Fibroblast of lung (primary cell): ENCODE measurements at regions not wholly inside any gene's neighbourhood (a gene's known extent, or its start where the extent isn't known, plus 50 kb on each side); places are given as distances from the start of the nearest gene placed in this dataset.

Experiments
- DNase-seq, 2 donors: peaks; one replicate each; pipeline versions ENCODE4 v3.0.0 to v3.0.0-alpha.2; 2010; ENCODE audit warnings: low read depth in 2 of 2
- H2AFZ ChIP-seq: 2 replicates; pipeline ENCODE4 v1.5.1; 2012; ENCODE audit warnings: low read length, control low read depth, inconsistent platforms
- H3K27ac ChIP-seq: 2 replicates; pipeline ENCODE4 v1.5.1; 2011; ENCODE audit warnings: low read length, control low read depth; ENCODE audit not compliant: insufficient read depth
- H3K27me3 ChIP-seq: 2 replicates; pipeline ENCODE4 v1.5.1; 2011; ENCODE audit warnings: mild to moderate bottlenecking, low read length; ENCODE audit not compliant: control insufficient read depth, insufficient read depth
- H3K36me3 ChIP-seq: 2 replicates; pipeline ENCODE4 v1.5.1; 2011; ENCODE audit warnings: low read length; ENCODE audit not compliant: control insufficient read depth, insufficient read depth
- H3K4me1 ChIP-seq: 2 replicates; pipeline ENCODE4 v1.5.1; 2011; ENCODE audit warnings: low read length; ENCODE audit not compliant: control insufficient read depth, insufficient read depth; ENCODE audit errors: extremely low read depth
- H3K4me2 ChIP-seq: 2 replicates; pipeline ENCODE4 v1.5.1; 2011; ENCODE audit warnings: low read length, control low read depth; ENCODE audit not compliant: insufficient read depth; ENCODE audit errors: extremely low read depth
- H3K4me3 ChIP-seq, 4 experiments: fragments of 200-600 bp in 1 of 4; sonication (generic) in 1 of 4; replicated peaks in 1 of 4; 2 replicates each; pipeline ENCODE4 v1.5.1; 2011 to 2016; ENCODE audit warnings: low read length in 4 of 4, low read depth in 3 of 4, mild to moderate bottlenecking in 3 of 4, control low read depth in 2 of 4, inconsistent platforms in 1 of 4, mixed read lengths in 1 of 4; ENCODE audit not compliant: insufficient read depth in 1 of 4; ENCODE audit errors: control extremely low read depth in 1 of 4
- H3K79me2 ChIP-seq: 2 replicates; pipeline ENCODE4 v1.5.1; 2012; ENCODE audit warnings: mild to moderate bottlenecking, low read length, inconsistent platforms; ENCODE audit not compliant: control insufficient read depth, insufficient read depth
- H3K9ac ChIP-seq: 2 replicates; pipeline ENCODE4 v1.5.1; 2011; ENCODE audit warnings: mild to moderate bottlenecking, low read length, control low read depth; ENCODE audit not compliant: insufficient read depth
- H3K9me3 ChIP-seq: 2 replicates; pipeline ENCODE4 v1.5.1; 2012; ENCODE audit warnings: low read depth, low read length; ENCODE audit not compliant: control insufficient read depth, insufficient read depth
- H4K20me1 ChIP-seq: 2 replicates; pipeline ENCODE4 v1.5.1; 2011; ENCODE audit warnings: low read length; ENCODE audit not compliant: control insufficient read depth, insufficient read depth; ENCODE audit errors: extremely low read depth
- EZH2 ChIP-seq: IDR thresholded peaks from 2 replicates; pipeline ENCODE4 v1.5.1; 2012; ENCODE audit warnings: low read length, control low read depth, mild to moderate bottlenecking; ENCODE audit errors: missing control alignments
- TF ChIP-seq, protein P1 (sequence below), 2 donors: IDR thresholded peaks in 1 of 2; conservative IDR thresholded peaks in 1 of 2; 1 replicate in 1 of 2; 2 replicates in 1 of 2; pipeline ENCODE4 v1.5.1; 2011 to 2012; ENCODE audit warnings: low read length in 2 of 2, control low read depth in 1 of 2, inconsistent platforms in 1 of 2, low read depth in 1 of 2, mild to moderate bottlenecking in 1 of 2

DNA sequence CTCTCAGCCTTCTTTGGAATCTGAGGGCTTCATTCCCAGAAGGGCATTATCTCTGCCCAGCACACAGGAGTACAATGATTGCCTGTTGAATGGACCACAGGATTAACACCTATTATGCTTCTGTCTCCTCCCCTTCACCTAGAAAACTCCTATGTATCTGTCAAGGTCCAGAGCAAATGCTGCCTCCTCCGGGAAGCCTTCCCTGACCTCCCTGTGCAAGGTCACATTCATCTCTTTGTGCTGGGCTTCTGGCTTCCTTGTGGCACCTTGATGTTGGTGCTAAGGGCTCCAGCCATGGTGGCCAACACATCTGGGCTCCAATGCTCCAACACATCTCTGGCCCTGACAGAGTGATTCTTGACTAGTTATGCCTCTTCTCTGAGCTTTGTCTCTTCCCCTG, 49.9 kb upstream of the ATP2B2 start:
- Histone ChIP-seq H3K27me3 (no peaks in the 10 kb centered on the region), H3K4me3 (no peak overlapping the region), H3K27ac (no peak overlapping the region), H2AFZ (no peak overlapping the region), H3K36me3 (no peaks in the 10 kb centered on the region), H4K20me1 (no peaks in the 10 kb centered on the region), H3K9ac (no peak overlapping the region), H3K79me2 (no peaks in the 10 kb centered on the region), H3K9me3 (no peaks in the 10 kb centered on the region), H3K4me2 (no peak overlapping the region), H3K4me1 (no peaks in the 10 kb centered on the region)
- no peak for DNase-seq
- TF ChIP-seq, protein P1, sequence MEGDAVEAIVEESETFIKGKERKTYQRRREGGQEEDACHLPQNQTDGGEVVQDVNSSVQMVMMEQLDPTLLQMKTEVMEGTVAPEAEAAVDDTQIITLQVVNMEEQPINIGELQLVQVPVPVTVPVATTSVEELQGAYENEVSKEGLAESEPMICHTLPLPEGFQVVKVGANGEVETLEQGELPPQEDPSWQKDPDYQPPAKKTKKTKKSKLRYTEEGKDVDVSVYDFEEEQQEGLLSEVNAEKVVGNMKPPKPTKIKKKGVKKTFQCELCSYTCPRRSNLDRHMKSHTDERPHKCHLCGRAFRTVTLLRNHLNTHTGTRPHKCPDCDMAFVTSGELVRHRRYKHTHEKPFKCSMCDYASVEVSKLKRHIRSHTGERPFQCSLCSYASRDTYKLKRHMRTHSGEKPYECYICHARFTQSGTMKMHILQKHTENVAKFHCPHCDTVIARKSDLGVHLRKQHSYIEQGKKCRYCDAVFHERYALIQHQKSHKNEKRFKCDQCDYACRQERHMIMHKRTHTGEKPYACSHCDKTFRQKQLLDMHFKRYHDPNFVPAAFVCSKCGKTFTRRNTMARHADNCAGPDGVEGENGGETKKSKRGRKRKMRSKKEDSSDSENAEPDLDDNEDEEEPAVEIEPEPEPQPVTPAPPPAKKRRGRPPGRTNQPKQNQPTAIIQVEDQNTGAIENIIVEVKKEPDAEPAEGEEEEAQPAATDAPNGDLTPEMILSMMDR (conservative IDR thresholded peaks at IDR 0.05 in 1 of 2, IDR thresholded peaks at IDR 0.05 in 1 of 2; ENCODE audit: low read depth in 1 of 2, low read length in 2 of 2): no peak
- no peak for TF ChIP-seq EZH2

DNA sequence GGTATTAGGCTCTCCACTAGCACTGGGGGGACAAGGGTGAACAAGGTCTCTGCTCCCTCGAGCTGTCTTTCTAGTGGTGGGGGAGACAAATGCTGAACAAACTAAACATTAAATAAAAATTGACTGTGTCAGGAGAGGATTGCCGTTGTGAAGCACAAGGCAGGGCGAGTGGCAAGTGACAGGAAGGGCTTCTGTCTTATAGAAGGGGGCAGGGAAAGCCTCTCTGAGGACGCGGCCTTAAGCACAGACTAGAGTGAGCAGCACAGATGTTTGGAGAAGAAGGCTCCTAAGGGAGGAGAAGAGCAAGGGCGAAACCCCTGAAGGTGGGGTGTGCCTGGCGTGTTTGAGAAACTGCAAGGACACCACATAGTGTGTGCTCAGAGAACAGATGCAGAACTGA, 50.9 kb upstream of the ATP2B2 start:
- Histone ChIP-seq H3K27ac (no peak overlapping the region), H3K9me3 (no peaks in the 10 kb centered on the region), H3K36me3 (no peaks in the 10 kb centered on the region), H2AFZ (no peak overlapping the region), H3K4me2 (no peak overlapping the region), H3K27me3 (no peaks in the 10 kb centered on the region), H3K4me3 (no peak overlapping the region), H3K4me1 (no peaks in the 10 kb centered on the region), H4K20me1 (no peaks in the 10 kb centered on the region), H3K79me2 (no peaks in the 10 kb centered on the region), H3K9ac (no peak overlapping the region)
- no peak for DNase-seq
- no peak for TF ChIP-seq EZH2
- TF ChIP-seq, protein P1 (conservative IDR thresholded peaks at IDR 0.05 in 1 of 2, IDR thresholded peaks at IDR 0.05 in 1 of 2; ENCODE audit: low read depth in 1 of 2, low read length in 2 of 2): no peak

DNA sequence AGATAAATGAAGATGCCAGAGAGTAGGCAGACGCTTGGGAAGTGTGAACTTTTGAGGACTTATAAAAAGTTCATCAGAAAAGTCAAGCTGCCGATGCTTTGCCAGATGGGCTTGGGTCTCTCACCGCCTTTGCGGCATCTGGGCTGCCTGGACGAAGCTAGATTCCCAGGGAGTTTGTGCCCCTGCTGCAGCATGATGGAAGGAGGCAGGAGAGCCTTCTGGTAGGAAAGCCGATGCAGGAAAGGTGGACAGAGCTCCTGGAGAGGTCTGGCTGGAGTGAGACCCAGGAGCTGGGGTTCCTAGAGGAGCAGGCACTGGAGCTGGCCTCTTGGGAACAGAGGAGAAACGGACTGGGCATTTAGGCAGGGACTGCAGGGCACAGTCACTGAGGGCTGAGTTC, 51.9 kb upstream of the ATP2B2 start:
- Histone ChIP-seq H3K9ac (no peak overlapping the region), H2AFZ (no peak overlapping the region), H3K4me3 (no peak overlapping the region), H3K4me1 (no peaks in the 10 kb centered on the region), H3K27ac (no peak overlapping the region), H3K36me3 (no peaks in the 10 kb centered on the region), H3K27me3 (no peaks in the 10 kb centered on the region), H4K20me1 (no peaks in the 10 kb centered on the region), H3K79me2 (no peaks in the 10 kb centered on the region), H3K9me3 (no peaks in the 10 kb centered on the region), H3K4me2 (no peak overlapping the region)
- TF ChIP-seq EZH2: no peak
- TF ChIP-seq, protein P1 (conservative IDR thresholded peaks at IDR 0.05 in 1 of 2, IDR thresholded peaks at IDR 0.05 in 1 of 2; ENCODE audit: low read depth in 1 of 2, low read length in 2 of 2): no peak
- no peak for DNase-seq
